WTC11 (cell line): ENCODE measurements at regions not wholly inside any gene's neighbourhood (a gene's known extent, or its start where the extent isn't known, plus 50 kb on each side); places are given as distances from the start of the nearest gene placed in this dataset.

Experiments used
- ATAC-seq: fragments of 200-7000 bp; cut with Tn5 transposase; 2 replicates; pipeline ENCODE4 v1.10.0; 2021; ENCODE audit warnings: mild to moderate bottlenecking, moderate library complexity
- CTCF ChIA-PET: fragments of 300-600 bp; sonication (Branson Sonifier 250); formaldehyde crosslinking; loops from one replicate; lab custom pipeline; 2021; ENCODE audit warnings: antibody characterized with exemption; lab: Charles Lee
- POLR2A ChIA-PET: fragments of 350-600 bp; sonication (Branson Sonifier 250); formaldehyde crosslinking; loops from one replicate; lab custom pipeline; 2021; ENCODE audit warnings: antibody characterized with exemption; lab: Charles Lee
- DNase-seq: peaks from one replicate; pipeline ENCODE4 v3.0.0; 2021; ENCODE audit warnings: low spot score
- H3K27ac Mint-ChIP-seq: 2 replicates; pipeline ENCODE4 v1.8.0; 2021; ENCODE audit warnings: mixed read lengths
- H3K27me3 Mint-ChIP-seq: 2 replicates; pipeline ENCODE4 v1.8.0; 2021; ENCODE audit warnings: low read depth, mild to moderate bottlenecking, moderate library complexity, mixed read lengths
- H3K36me3 Mint-ChIP-seq: 2 replicates; pipeline ENCODE4 v1.8.0; 2021; ENCODE audit warnings: mixed read lengths
- H3K4me1 Mint-ChIP-seq: 2 replicates; pipeline ENCODE4 v1.8.0; 2022; ENCODE audit warnings: mixed read lengths
- H3K4me3 Mint-ChIP-seq: 2 replicates; pipeline ENCODE4 v1.8.0; 2021; ENCODE audit warnings: mild to moderate bottlenecking, moderate library complexity, mixed read lengths
- H3K9me3 Mint-ChIP-seq: 2 replicates; pipeline ENCODE4 v1.8.0; 2021; ENCODE audit warnings: mixed read lengths
- ATF1 ChIP-seq: sonication (generic); formaldehyde crosslinking; IDR thresholded peaks from 2 replicates; pipeline ENCODE4 v1.8.1; 2023; ENCODE audit warnings: mild to moderate bottlenecking, moderate library complexity, missing genetic modification reagents
- CREB1 ChIP-seq: sonication (generic); formaldehyde crosslinking; IDR thresholded peaks from 2 replicates; pipeline ENCODE4 v1.8.0; 2023; ENCODE audit warnings: mild to moderate bottlenecking, missing genetic modification reagents
- E2F4 ChIP-seq: sonication (generic); formaldehyde crosslinking; IDR thresholded peaks from 2 replicates; pipeline ENCODE4 v1.8.1; 2022; ENCODE audit warnings: low read depth, mild to moderate bottlenecking, moderate library complexity, missing genetic modification reagents, borderline replicate concordance
- E2F5 ChIP-seq: sonication (generic); formaldehyde crosslinking; IDR thresholded peaks from 2 replicates; pipeline ENCODE4 v1.8.1; 2022; ENCODE audit warnings: mild to moderate bottlenecking, moderate library complexity, missing genetic modification reagents
- ETV6 ChIP-seq: sonication (generic); formaldehyde crosslinking; IDR thresholded peaks from 2 replicates; pipeline ENCODE4 v1.8.1; 2022; ENCODE audit warnings: mild to moderate bottlenecking, missing genetic modification reagents
- FOXK1 ChIP-seq: sonication (generic); formaldehyde crosslinking; IDR thresholded peaks from 2 replicates; pipeline ENCODE4 v1.8.0; 2022; ENCODE audit warnings: mild to moderate bottlenecking, moderate library complexity, missing genetic modification reagents
- FOXP1 ChIP-seq: sonication (generic); formaldehyde crosslinking; IDR thresholded peaks from 2 replicates; pipeline ENCODE4 v1.8.0; 2022; ENCODE audit warnings: missing genetic modification reagents, mild to moderate bottlenecking, moderate library complexity, borderline replicate concordance
- GABPB1 ChIP-seq: sonication (generic); formaldehyde crosslinking; IDR thresholded peaks from 2 replicates; pipeline ENCODE4 v1.8.1; 2023; ENCODE audit warnings: mild to moderate bottlenecking, missing genetic modification reagents
- JAZF1 ChIP-seq: fragments of 250-450 bp; sonication (Bioruptor Pico); IDR thresholded peaks from 2 replicates; pipeline ENCODE4 v1.9.0; 2021; ENCODE audit warnings: moderate library complexity, mild to moderate bottlenecking, inconsistent platforms
- KAT7 ChIP-seq: sonication (generic); formaldehyde crosslinking; IDR thresholded peaks from 2 replicates; pipeline ENCODE4 v1.8.1; 2023; ENCODE audit warnings: missing genetic modification reagents, mild to moderate bottlenecking, borderline replicate concordance
- NFYB ChIP-seq: sonication (generic); formaldehyde crosslinking; conservative IDR thresholded peaks from 2 replicates; pipeline ENCODE4 v1.8.0; 2022; ENCODE audit warnings: low read depth, missing genetic modification reagents
- NR1H2 ChIP-seq: sonication (generic); formaldehyde crosslinking; IDR thresholded peaks from 2 replicates; pipeline ENCODE4 v1.9.0; 2021; ENCODE audit warnings: mild to moderate bottlenecking, moderate library complexity, missing genetic modification reagents
- PREB ChIP-seq: sonication (generic); formaldehyde crosslinking; IDR thresholded peaks from 2 replicates; pipeline ENCODE4 v1.8.1; 2022; ENCODE audit warnings: mild to moderate bottlenecking, missing genetic modification reagents, moderate library complexity, borderline replicate concordance
- TP53 ChIP-seq: sonication (generic); formaldehyde crosslinking; IDR thresholded peaks from 2 replicates; pipeline ENCODE4 v1.8.1; 2023; ENCODE audit warnings: mild to moderate bottlenecking, missing genetic modification reagents
- ZNF121 ChIP-seq: sonication (generic); formaldehyde crosslinking; IDR thresholded peaks from 2 replicates; pipeline ENCODE4 v1.8.0; 2023; ENCODE audit warnings: missing genetic modification reagents
- ZNF219 ChIP-seq: sonication (generic); formaldehyde crosslinking; IDR thresholded peaks from 2 replicates; pipeline ENCODE4 v1.8.0; 2023; ENCODE audit warnings: missing genetic modification reagents, mild to moderate bottlenecking, borderline replicate concordance
- ZNF281 ChIP-seq: sonication (generic); formaldehyde crosslinking; IDR thresholded peaks from 2 replicates; pipeline ENCODE4 v1.8.0; 2023; ENCODE audit warnings: mild to moderate bottlenecking, missing genetic modification reagents
- TF ChIP-seq, protein P1 (sequence below): fragments of 250-450 bp; sonication (Bioruptor Pico); conservative IDR thresholded peaks from 2 replicates; pipeline ENCODE4 v1.9.0; 2021; ENCODE audit warnings: mild to moderate bottlenecking
- TF ChIP-seq, protein P2 (sequence below): sonication (generic); formaldehyde crosslinking; IDR thresholded peaks from 2 replicates; pipeline ENCODE4 v1.8.1; 2023; ENCODE audit warnings: mild to moderate bottlenecking, missing genetic modification reagents, borderline replicate concordance
- TF ChIP-seq, protein P3 (sequence below): sonication (generic); formaldehyde crosslinking; IDR thresholded peaks from 2 replicates; pipeline ENCODE4 v1.8.1; 2023; ENCODE audit warnings: mild to moderate bottlenecking, missing genetic modification reagents

DNA sequence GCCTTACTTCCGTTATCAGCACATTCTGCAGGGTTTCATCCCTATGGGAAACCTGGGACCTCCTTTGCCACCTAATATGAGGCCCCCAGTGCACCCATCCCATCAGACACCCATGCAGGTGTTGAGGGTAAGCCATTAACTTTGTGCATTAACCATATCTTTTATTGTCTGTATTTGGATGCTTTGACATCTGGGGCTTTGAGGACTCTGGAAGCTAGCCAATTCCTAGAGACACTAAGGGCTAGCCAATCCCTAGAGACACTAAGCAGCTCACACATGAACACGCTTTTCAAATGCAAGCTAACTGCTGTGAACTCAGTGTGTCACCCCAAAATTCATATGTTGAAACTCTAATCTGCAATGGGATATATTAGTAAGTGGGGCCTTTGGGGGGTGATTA, 272.5 kb upstream of the COBL start (continued):
- no peak for TF ChIP-seq NR1H2 (CRISPR knock-in tag)
- TF ChIP-seq, protein P1, sequence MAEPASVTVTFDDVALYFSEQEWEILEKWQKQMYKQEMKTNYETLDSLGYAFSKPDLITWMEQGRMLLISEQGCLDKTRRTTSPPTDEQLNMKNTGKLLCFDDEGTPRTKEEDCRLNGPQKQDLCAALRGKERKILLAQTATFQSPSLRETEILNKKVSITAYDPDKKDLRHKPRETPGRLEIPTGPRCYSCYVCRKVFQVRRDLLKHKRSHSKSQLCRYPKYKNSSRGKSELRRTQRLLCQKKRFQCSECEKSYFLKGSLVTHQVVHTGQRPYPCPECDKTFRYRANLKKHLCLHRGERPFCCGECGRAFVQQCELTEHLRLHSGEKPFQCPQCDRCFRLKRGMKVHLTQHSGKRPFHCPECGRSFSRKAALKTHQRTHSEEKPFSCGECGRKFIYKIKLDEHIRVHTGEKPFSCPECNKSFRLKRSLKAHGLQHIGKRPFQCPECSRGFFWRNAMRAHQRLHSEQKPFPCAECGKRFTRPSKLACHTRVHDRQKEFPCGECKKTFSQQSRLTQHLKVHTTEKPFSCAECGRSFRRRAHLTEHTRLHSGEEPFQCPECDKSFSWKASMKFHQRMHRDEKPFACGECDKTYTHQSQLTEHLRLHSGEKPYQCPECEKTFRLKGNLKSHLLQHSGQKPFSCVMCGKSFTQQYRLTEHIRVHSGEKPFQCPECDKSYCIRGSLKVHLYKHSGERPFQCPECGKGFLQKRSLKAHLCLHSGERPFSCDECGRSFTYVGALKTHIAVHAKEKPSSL (CRISPR knock-in tag): no peak
- TF ChIP-seq JAZF1: no peak

- H3K9me3 Mint-ChIP-seq: peaks cover 6% of the 10 kb centered on the region; the same call in 1 of the 2 replicates
- H3K4me1 Mint-ChIP-seq: peaks cover 21% of the 10 kb centered on the region
- TF ChIP-seq, protein P2, sequence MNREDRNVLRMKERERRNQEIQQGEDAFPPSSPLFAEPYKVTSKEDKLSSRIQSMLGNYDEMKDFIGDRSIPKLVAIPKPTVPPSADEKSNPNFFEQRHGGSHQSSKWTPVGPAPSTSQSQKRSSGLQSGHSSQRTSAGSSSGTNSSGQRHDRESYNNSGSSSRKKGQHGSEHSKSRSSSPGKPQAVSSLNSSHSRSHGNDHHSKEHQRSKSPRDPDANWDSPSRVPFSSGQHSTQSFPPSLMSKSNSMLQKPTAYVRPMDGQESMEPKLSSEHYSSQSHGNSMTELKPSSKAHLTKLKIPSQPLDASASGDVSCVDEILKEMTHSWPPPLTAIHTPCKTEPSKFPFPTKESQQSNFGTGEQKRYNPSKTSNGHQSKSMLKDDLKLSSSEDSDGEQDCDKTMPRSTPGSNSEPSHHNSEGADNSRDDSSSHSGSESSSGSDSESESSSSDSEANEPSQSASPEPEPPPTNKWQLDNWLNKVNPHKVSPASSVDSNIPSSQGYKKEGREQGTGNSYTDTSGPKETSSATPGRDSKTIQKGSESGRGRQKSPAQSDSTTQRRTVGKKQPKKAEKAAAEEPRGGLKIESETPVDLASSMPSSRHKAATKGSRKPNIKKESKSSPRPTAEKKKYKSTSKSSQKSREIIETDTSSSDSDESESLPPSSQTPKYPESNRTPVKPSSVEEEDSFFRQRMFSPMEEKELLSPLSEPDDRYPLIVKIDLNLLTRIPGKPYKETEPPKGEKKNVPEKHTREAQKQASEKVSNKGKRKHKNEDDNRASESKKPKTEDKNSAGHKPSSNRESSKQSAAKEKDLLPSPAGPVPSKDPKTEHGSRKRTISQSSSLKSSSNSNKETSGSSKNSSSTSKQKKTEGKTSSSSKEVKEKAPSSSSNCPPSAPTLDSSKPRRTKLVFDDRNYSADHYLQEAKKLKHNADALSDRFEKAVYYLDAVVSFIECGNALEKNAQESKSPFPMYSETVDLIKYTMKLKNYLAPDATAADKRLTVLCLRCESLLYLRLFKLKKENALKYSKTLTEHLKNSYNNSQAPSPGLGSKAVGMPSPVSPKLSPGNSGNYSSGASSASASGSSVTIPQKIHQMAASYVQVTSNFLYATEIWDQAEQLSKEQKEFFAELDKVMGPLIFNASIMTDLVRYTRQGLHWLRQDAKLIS (CRISPR knock-in tag): no peak
- TF ChIP-seq FOXK1 (CRISPR knock-in tag): no peak
- TF ChIP-seq ZNF121 (CRISPR knock-in tag): no peak
- no peak for TF ChIP-seq NFYB
- TF ChIP-seq PREB (CRISPR knock-in tag): no peak
- CTCF ChIA-PET: interaction anchor here (0.6 to 2.3 kb wide), 4 partner anchors 11 to 441 kb away, joined by 3 to 19 read pairs (median 4); no protein-coding TSS in a partner anchor
- peak; percentile 73 for ATAC-seq
- H3K27me3 Mint-ChIP-seq: no peaks in the 10 kb centered on the region
- no peak for DNase-seq
- no peaks in the 10 kb centered on the region for H3K36me3 Mint-ChIP-seq
- H3K27ac Mint-ChIP-seq: no peak overlapping the region
- POLR2A ChIA-PET: no interaction called here
- H3K4me3 Mint-ChIP-seq: no peak overlapping the region
Measured at GRCh38 chr7:51587604-51588003, 271.0 kb upstream of the COBL start.

DNA sequence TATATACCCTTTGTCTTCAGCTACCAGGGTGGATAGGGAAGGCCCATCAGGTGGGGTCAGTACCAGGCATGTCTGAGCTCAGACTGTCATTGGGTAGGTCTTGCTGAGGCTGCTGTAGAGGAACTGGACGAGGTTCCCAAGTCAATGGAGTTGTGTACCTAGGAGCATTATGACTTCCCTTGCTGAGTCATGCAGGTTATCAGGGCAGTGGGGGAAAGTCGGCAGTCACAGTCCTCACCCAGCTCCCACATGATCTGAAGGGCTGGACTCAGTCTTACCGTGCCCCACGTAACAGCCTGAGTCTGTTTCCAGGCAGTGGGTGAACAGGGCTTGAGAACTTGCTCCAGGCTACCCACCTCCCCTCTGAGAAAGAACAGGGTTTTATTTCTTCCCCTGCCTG, 260.8 kb upstream of the COBL start:
- Mint-ChIP-seq H3K9me3 (peaks cover 48% of the 10 kb centered on the region), H3K27me3 (no peaks in the 10 kb centered on the region), H3K4me3 (no peak overlapping the region), H3K36me3 (peaks cover 14% of the 10 kb centered on the region), H3K27ac (no peak overlapping the region), H3K4me1 (peaks cover 3% of the 10 kb centered on the region)
- ChIA-PET POLR2A (no interaction called here), CTCF (interaction anchor here (1.0 kb wide), 1 partner anchor 10 kb away, joined by 3 read pairs; no protein-coding TSS in a partner anchor)
- DNase-seq: no peak
- ATAC-seq: no peak
- TF ChIP-seq ATF1 (CRISPR knock-in tag) (no peak), E2F5 (CRISPR knock-in tag) (no peak), ETV6 (CRISPR knock-in tag) (no peak), FOXK1 (CRISPR knock-in tag) (no peak), E2F4 (CRISPR knock-in tag) (no peak), KAT7 (CRISPR knock-in tag) (no peak), ZNF219 (no peak), TP53 (CRISPR knock-in tag) (no peak), CREB1 (CRISPR knock-in tag) (no peak), FOXP1 (CRISPR knock-in tag) (no peak), ZNF281 (CRISPR knock-in tag) (no peak), GABPB1 (CRISPR knock-in tag) (no peak)
- TF ChIP-seq, protein P3, sequence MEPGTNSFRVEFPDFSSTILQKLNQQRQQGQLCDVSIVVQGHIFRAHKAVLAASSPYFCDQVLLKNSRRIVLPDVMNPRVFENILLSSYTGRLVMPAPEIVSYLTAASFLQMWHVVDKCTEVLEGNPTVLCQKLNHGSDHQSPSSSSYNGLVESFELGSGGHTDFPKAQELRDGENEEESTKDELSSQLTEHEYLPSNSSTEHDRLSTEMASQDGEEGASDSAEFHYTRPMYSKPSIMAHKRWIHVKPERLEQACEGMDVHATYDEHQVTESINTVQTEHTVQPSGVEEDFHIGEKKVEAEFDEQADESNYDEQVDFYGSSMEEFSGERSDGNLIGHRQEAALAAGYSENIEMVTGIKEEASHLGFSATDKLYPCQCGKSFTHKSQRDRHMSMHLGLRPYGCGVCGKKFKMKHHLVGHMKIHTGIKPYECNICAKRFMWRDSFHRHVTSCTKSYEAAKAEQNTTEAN: no peak
